ENCODE measurements at regions not wholly inside any gene's neighbourhood (a gene's known extent, or its start where the extent isn't known, plus 50 kb on each side); places are given as distances from the start of the nearest gene placed in this dataset.

- Histone ChIP-seq H3K9me3 (ENCODE audit: control insufficient read depth, insufficient read depth, low read length) (no peaks in the 10 kb centered on the region), H3K27ac (ENCODE audit: low read depth, low read length) (no peak overlapping the region), H3K4me3 (ENCODE audit: low read depth, low read length) (no peak overlapping the region), H3K27me3 (ENCODE audit: control insufficient read depth, insufficient read depth, low read length) (no peaks in the 10 kb centered on the region)
- DNase-seq (ENCODE audit: low read depth, low spot score) = no peak
- ChIA-PET CTCF (no interaction called here), POLR2A (no interaction called here)
- no peak for TF ChIP-seq CTCF (IDR thresholded peaks at IDR 0.05; ENCODE audit: low read depth, low read length)
Measured at GRCh38 chr3:66662894-66663293, 162.1 kb upstream of the LRIG1 start.

- H3K9me3 ChIP-seq (ENCODE audit: control insufficient read depth, insufficient read depth, low read length) = no peaks in the 10 kb centered on the region
- no peak overlapping the region for H3K4me3 ChIP-seq (ENCODE audit: low read depth, low read length)
- no peak overlapping the region for H3K27ac ChIP-seq (ENCODE audit: low read depth, low read length)
- CTCF ChIA-PET = no interaction called here
- no peaks in the 10 kb centered on the region for H3K27me3 ChIP-seq (ENCODE audit: control insufficient read depth, insufficient read depth, low read length)
- POLR2A ChIA-PET = no interaction called here
- TF ChIP-seq CTCF (IDR thresholded peaks at IDR 0.05; ENCODE audit: low read depth, low read length) = no peak
- no peak for DNase-seq (ENCODE audit: low read depth, low spot score)
Measured at GRCh38 chr3:66665021-66665695, 164.3 kb upstream of the LRIG1 start.

GRCh38 chr3:66666362-66666761 is 165.5 kb upstream of the LRIG1 start:
- POLR2A ChIA-PET = no interaction called here
- Histone ChIP-seq H3K27ac (ENCODE audit: low read depth, low read length) (no peak overlapping the region), H3K9me3 (ENCODE audit: control insufficient read depth, insufficient read depth, low read length) (no peaks in the 10 kb centered on the region), H3K27me3 (ENCODE audit: control insufficient read depth, insufficient read depth, low read length) (no peaks in the 10 kb centered on the region), H3K4me3 (ENCODE audit: low read depth, low read length) (no peak overlapping the region)
- no peak for TF ChIP-seq CTCF (IDR thresholded peaks at IDR 0.05; ENCODE audit: low read depth, low read length)
- CTCF ChIA-PET = no interaction called here
- no peak for DNase-seq (ENCODE audit: low read depth, low spot score)

GRCh38 chr3:66667263-66667662 is 166.4 kb upstream of the LRIG1 start:
- DNase-seq (ENCODE audit: low read depth, low spot score) = no peak
- ChIA-PET POLR2A (no interaction called here), CTCF (no interaction called here)
- no peaks in the 10 kb centered on the region for H3K9me3 ChIP-seq (ENCODE audit: control insufficient read depth, insufficient read depth, low read length)
- TF ChIP-seq CTCF (IDR thresholded peaks at IDR 0.05; ENCODE audit: low read depth, low read length) = no peak
- H3K4me3 ChIP-seq (ENCODE audit: low read depth, low read length) = no peak overlapping the region
- no peaks in the 10 kb centered on the region for H3K27me3 ChIP-seq (ENCODE audit: control insufficient read depth, insufficient read depth, low read length)
- H3K27ac ChIP-seq (ENCODE audit: low read depth, low read length) = no peak overlapping the region

GRCh38 chr3:66671291-66671690 is 170.5 kb upstream of the LRIG1 start:
- no peak for DNase-seq (ENCODE audit: low read depth, low spot score)
- ChIA-PET POLR2A (no interaction called here), CTCF (interaction anchor here (0.5 kb wide), 1 partner anchor 78 kb away, joined by 5 read pairs; no protein-coding TSS in a partner anchor)
- Histone ChIP-seq H3K27ac (ENCODE audit: low read depth, low read length) (no peak overlapping the region), H3K27me3 (ENCODE audit: control insufficient read depth, insufficient read depth, low read length) (no peaks in the 10 kb centered on the region), H3K4me3 (ENCODE audit: low read depth, low read length) (no peak overlapping the region), H3K9me3 (ENCODE audit: control insufficient read depth, insufficient read depth, low read length) (no peaks in the 10 kb centered on the region)
- TF ChIP-seq CTCF (IDR thresholded peaks at IDR 0.05; ENCODE audit: low read depth, low read length) = no peak
